KMS-11 (cell line): ENCODE measurements at regions not wholly inside any gene's neighbourhood (a gene's known extent, or its start where the extent isn't known, plus 50 kb on each side); places are given as distances from the start of the nearest gene placed in this dataset.

Experiments
- H2AFZ ChIP-seq: fragments of 200-600 bp; sonication (generic); 2 replicates; pipeline ENCODE4 v1.6.1; 2016; ENCODE audit warnings: antibody characterized with exemption, mixed run types, low read depth
- H3K27ac ChIP-seq: fragments of 200-600 bp; sonication (generic); 2 replicates; pipeline ENCODE4 v1.6.1; 2016; ENCODE audit warnings: mild to moderate bottlenecking, mixed run types
- H3K27me3 ChIP-seq: fragments of 200-600 bp; sonication (generic); 2 replicates; pipeline ENCODE4 v1.6.1; 2017; ENCODE audit warnings: mild to moderate bottlenecking, low read depth, mixed run types, moderate library complexity; ENCODE audit not compliant: insufficient read depth
- H3K36me3 ChIP-seq: fragments of 200-600 bp; sonication (generic); 2 replicates; pipeline ENCODE4 v1.6.1; 2017; ENCODE audit warnings: mild to moderate bottlenecking, mixed run types; ENCODE audit not compliant: insufficient read depth
- H3K4me1 ChIP-seq: fragments of 200-600 bp; sonication (generic); 2 replicates; pipeline ENCODE4 v1.6.1; 2016; ENCODE audit warnings: mild to moderate bottlenecking, low read depth, mixed run types; ENCODE audit not compliant: poor library complexity, severe bottlenecking
- H3K4me2 ChIP-seq: fragments of 200-600 bp; sonication (generic); 2 replicates; pipeline ENCODE4 v1.7.0; 2016; ENCODE audit warnings: mild to moderate bottlenecking, mixed run types
- H3K4me3 ChIP-seq: fragments of 200-600 bp; sonication (generic); IDR thresholded peaks from 2 replicates; pipeline ENCODE4 v1.6.1; 2017; ENCODE audit warnings: low read depth, low read length, mixed read lengths; ENCODE audit not compliant: insufficient read depth
- H3K79me2 ChIP-seq: fragments of 200-600 bp; sonication (generic); 2 replicates; pipeline ENCODE4 v1.6.1; 2016; ENCODE audit warnings: low read depth, mixed run types; ENCODE audit not compliant: insufficient read depth
- H3K9ac ChIP-seq: fragments of 200-600 bp; sonication (generic); 2 replicates; pipeline ENCODE4 v1.6.1; 2016; ENCODE audit warnings: mild to moderate bottlenecking, mixed run types
- H4K20me1 ChIP-seq: fragments of 200-600 bp; sonication (generic); 2 replicates; pipeline ENCODE4 v1.6.1; 2016; ENCODE audit warnings: mild to moderate bottlenecking, mixed run types; ENCODE audit not compliant: insufficient read depth
- TF ChIP-seq, protein P1 (sequence below): fragments of 200-600 bp; sonication (generic); conservative IDR thresholded peaks from 2 replicates; pipeline ENCODE4 v1.6.1; 2017; ENCODE audit warnings: low read depth, mild to moderate bottlenecking, antibody characterized with exemption, low read length, moderate library complexity, mixed read lengths

DNA sequence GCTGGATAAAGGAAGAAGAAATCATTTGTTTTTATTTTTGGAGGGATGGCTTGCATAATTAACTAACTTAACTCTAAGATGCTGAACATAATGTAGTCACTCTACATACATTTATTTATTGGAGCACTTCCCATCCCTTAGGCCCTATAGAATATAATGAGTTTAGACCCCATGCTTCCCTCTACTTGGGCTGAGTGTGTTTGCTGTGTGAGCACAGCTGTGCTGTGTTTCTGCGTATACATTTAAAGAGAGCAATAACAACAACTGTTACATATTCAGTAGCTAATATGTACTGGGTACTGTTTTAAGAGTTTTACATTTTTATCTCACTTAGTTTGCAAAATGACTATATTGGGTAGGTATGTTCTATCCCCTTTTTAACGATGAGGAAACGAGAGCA is 736.6 kb upstream of the NRSN1 start:
- no peaks in the 10 kb centered on the region for H3K27me3 ChIP-seq
- H3K36me3 ChIP-seq = no peaks in the 10 kb centered on the region

DNA sequence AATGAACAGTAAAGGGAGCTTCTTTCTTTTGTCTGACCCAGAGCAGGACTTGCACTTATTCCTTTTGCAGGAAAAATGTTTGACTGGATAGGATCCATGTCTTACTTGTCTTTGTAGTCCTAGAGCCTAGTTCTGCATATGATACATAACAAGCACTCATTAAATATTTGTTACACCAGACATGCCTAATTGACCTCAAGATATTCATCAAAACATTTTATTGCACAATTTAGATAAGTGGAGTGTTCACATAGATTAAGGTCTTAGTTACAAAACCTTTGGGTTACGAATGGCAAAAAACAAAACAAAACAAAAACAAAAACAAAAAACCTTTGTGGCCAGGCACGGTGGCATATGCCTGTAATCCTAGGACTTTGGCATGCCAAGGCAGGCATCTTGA is 735.8 kb upstream of the NRSN1 start:
- H3K79me2 ChIP-seq = no peaks in the 10 kb centered on the region
- H3K4me1 ChIP-seq = no peaks in the 10 kb centered on the region

More for the DNA sequence above, 736.6 kb upstream of the NRSN1 start:
- Histone ChIP-seq H3K4me3 (no peak overlapping the region), H3K27ac (no peak overlapping the region), H3K9ac (no peak overlapping the region), H4K20me1 (no peaks in the 10 kb centered on the region), H3K4me1 (no peaks in the 10 kb centered on the region), H2AFZ (no peak overlapping the region), H3K4me2 (no peak overlapping the region), H3K79me2 (no peaks in the 10 kb centered on the region)
- TF ChIP-seq, protein P1, sequence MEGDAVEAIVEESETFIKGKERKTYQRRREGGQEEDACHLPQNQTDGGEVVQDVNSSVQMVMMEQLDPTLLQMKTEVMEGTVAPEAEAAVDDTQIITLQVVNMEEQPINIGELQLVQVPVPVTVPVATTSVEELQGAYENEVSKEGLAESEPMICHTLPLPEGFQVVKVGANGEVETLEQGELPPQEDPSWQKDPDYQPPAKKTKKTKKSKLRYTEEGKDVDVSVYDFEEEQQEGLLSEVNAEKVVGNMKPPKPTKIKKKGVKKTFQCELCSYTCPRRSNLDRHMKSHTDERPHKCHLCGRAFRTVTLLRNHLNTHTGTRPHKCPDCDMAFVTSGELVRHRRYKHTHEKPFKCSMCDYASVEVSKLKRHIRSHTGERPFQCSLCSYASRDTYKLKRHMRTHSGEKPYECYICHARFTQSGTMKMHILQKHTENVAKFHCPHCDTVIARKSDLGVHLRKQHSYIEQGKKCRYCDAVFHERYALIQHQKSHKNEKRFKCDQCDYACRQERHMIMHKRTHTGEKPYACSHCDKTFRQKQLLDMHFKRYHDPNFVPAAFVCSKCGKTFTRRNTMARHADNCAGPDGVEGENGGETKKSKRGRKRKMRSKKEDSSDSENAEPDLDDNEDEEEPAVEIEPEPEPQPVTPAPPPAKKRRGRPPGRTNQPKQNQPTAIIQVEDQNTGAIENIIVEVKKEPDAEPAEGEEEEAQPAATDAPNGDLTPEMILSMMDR = no peak

DNA sequence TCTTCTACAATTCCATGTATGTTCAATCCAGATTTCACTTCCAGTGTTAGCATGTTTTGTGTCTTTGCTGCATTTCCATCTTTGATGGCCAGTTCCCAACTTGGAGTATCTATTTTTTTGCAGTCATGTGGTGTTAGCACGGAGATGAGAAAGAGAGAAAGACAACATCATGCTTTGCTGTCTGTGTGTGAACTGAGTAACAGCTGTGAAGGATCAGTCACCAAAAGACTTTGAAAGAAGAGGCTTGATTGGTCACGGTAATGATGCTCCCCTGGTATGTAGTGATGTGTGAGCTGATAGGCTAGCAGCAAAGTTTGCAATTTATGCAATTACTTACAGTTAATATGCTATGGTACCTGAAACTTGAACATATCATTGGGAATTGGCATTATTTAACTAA is 731.3 kb upstream of the NRSN1 start:
- Histone ChIP-seq H3K9ac (no peak overlapping the region), H2AFZ (no peak overlapping the region), H3K4me3 (no peak overlapping the region), H3K4me1 (no peaks in the 10 kb centered on the region), H4K20me1 (no peaks in the 10 kb centered on the region), H3K27me3 (no peaks in the 10 kb centered on the region), H3K27ac (no peak overlapping the region), H3K36me3 (no peaks in the 10 kb centered on the region), H3K4me2 (no peak overlapping the region), H3K79me2 (no peaks in the 10 kb centered on the region)
- TF ChIP-seq, protein P1 = no peak

More for the DNA sequence above, 735.8 kb upstream of the NRSN1 start:
- H3K9ac ChIP-seq = no peak overlapping the region
- no peak overlapping the region for H3K4me2 ChIP-seq
- no peak overlapping the region for H3K4me3 ChIP-seq
- H4K20me1 ChIP-seq = no peaks in the 10 kb centered on the region
- no peaks in the 10 kb centered on the region for H3K27me3 ChIP-seq
- no peak overlapping the region for H3K27ac ChIP-seq
- H3K36me3 ChIP-seq = no peaks in the 10 kb centered on the region
- H2AFZ ChIP-seq = no peak overlapping the region
- TF ChIP-seq, protein P1 = no peak

DNA sequence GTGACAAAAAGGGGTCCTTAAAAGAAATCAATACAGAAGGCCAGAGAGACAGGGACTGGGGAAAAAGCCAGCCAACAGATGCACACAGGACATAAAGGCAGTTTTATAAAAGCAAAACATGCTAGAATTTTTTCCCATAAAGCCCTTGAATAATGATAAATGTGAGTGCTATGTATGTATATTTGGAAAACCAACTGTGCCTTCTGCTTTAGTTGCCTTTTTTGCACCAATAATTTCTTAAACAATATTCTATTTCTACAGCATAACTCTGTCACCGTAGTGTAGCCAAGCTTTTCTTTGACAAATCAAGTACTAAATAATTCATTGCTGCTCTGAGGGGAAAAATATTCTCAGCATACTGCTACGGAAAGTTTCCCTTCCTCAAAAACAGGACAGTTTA is 730.6 kb upstream of the NRSN1 start:
- Histone ChIP-seq H3K4me1 (no peaks in the 10 kb centered on the region), H3K9ac (no peak overlapping the region), H3K27me3 (no peaks in the 10 kb centered on the region), H3K4me2 (no peak overlapping the region), H3K27ac (no peak overlapping the region), H3K4me3 (no peak overlapping the region), H3K79me2 (no peaks in the 10 kb centered on the region), H2AFZ (no peak overlapping the region), H4K20me1 (no peaks in the 10 kb centered on the region), H3K36me3 (no peaks in the 10 kb centered on the region)
- TF ChIP-seq, protein P1 = no peak

DNA sequence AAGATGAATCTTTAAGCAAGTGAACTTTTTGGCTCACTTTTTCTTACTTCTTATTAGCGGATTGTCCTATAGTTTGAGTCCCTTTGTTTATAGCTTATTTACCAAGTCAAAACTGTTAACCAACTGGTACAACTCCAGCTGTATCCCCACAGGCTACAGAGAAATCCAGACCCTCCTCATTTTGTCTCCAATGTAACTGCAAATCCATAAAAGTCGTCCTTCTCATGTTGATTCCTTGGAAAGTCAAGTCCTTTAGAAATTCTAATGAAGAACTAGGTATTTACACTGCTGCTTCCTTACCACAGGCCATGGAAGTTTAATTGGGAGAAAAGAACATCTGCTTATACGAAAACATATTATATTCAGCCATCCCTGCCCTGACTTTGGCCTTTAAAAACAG is 729.1 kb upstream of the NRSN1 start:
- TF ChIP-seq, protein P1 = no peak
- Histone ChIP-seq H3K9ac (no peak overlapping the region), H3K36me3 (no peaks in the 10 kb centered on the region)

More for the DNA sequence above, 729.1 kb upstream of the NRSN1 start:
- Histone ChIP-seq H2AFZ (no peak overlapping the region), H3K4me3 (no peak overlapping the region), H3K79me2 (no peaks in the 10 kb centered on the region), H4K20me1 (no peaks in the 10 kb centered on the region), H3K4me1 (no peaks in the 10 kb centered on the region), H3K27ac (no peak overlapping the region), H3K4me2 (no peak overlapping the region), H3K27me3 (no peaks in the 10 kb centered on the region)
